22Rv1 (cell line): ENCODE measurements at regions not wholly inside any gene's neighbourhood (a gene's known extent, or its start where the extent isn't known, plus 50 kb on each side); places are given as distances from the start of the nearest gene placed in this dataset.

Experiments used
- H3K27ac ChIP-seq: fragments of 450-650 bp; 2 replicates; pipeline ENCODE4 v1.5.1; 2017
- ZFX ChIP-seq: fragments of 450-650 bp; IDR thresholded peaks from 2 replicates; pipeline ENCODE4 v1.6.1; 2017; ENCODE audit warnings: antibody characterized with exemption, borderline replicate concordance
- TF ChIP-seq, protein P1 (sequence below): fragments of 450-650 bp; IDR thresholded peaks from 2 replicates; pipeline ENCODE4 v1.5.1; 2017; ENCODE audit warnings: mild to moderate bottlenecking

GRCh38 chr2:117064021-117064420 lies 750.5 kb upstream of the DDX18 start:
- no peak overlapping the region for H3K27ac ChIP-seq
- TF ChIP-seq, protein P1, sequence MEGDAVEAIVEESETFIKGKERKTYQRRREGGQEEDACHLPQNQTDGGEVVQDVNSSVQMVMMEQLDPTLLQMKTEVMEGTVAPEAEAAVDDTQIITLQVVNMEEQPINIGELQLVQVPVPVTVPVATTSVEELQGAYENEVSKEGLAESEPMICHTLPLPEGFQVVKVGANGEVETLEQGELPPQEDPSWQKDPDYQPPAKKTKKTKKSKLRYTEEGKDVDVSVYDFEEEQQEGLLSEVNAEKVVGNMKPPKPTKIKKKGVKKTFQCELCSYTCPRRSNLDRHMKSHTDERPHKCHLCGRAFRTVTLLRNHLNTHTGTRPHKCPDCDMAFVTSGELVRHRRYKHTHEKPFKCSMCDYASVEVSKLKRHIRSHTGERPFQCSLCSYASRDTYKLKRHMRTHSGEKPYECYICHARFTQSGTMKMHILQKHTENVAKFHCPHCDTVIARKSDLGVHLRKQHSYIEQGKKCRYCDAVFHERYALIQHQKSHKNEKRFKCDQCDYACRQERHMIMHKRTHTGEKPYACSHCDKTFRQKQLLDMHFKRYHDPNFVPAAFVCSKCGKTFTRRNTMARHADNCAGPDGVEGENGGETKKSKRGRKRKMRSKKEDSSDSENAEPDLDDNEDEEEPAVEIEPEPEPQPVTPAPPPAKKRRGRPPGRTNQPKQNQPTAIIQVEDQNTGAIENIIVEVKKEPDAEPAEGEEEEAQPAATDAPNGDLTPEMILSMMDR, result no peak
- no peak for TF ChIP-seq ZFX

GRCh38 chr2:117065912-117066311 lies 748.6 kb upstream of the DDX18 start:
- no peak overlapping the region for H3K27ac ChIP-seq
- TF ChIP-seq ZFX, result no peak
- TF ChIP-seq, protein P1, result no peak

- H3K27ac ChIP-seq, result no peak overlapping the region
- TF ChIP-seq ZFX, result no peak
- TF ChIP-seq, protein P1, result no peak
Observed at GRCh38 chr2:117067900-117068299, 746.6 kb upstream of the DDX18 start.

DNA sequence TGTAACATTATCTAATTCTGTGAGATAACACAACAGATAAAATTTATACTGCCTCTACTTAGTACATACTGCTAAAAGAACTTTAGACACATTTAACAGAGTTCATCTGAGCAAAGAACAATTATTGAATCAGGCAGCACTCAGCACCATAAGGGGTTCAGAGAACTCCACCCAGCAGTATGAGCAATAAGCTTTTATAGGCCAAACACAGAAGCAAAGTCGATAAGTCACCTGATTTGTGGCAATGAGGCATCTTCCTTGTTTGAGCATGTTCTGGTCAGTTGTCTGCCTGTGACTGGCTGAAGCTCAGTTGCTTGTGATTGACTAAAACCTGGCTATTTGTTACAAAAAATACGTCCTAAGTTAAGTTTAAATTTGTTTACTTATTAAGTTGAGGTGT lies 746.1 kb upstream of the DDX18 start:
- TF ChIP-seq, protein P1, result no peak
- TF ChIP-seq ZFX, result no peak
- no peak overlapping the region for H3K27ac ChIP-seq

- TF ChIP-seq, protein P1, result no peak
- no peak for TF ChIP-seq ZFX
Observed at GRCh38 chr2:117071556-117072102, 742.9 kb upstream of the DDX18 start.

GRCh38 chr2:117074756-117075155 lies 739.7 kb upstream of the DDX18 start:
- H3K27ac ChIP-seq, result no peak overlapping the region
- TF ChIP-seq ZFX, result no peak
- TF ChIP-seq, protein P1, result no peak

More at GRCh38 chr2:117071556-117072102, 742.9 kb upstream of the DDX18 start:
- H3K27ac ChIP-seq, result no peak overlapping the region

DNA sequence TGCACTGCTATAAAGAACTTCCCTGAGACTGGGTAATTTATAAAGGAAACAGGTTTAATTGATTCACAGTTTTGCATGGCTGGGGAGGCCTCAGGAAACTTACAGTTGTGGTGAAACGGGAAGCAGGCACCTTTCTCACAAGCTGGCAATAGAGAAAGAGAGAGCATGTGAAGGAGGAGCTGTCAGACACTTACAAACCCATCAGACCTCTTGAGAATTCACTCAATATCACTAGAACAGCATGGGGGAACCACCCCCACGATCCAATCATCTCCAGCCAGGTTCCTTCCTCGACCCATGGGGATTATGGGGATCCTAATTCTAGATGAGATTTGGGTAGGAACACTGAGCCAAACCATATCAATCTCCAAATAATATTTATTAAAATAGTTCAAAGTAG lies 729.2 kb upstream of the DDX18 start:
- no peak for TF ChIP-seq ZFX
- TF ChIP-seq, protein P1, result no peak
- H3K27ac ChIP-seq, result no peak overlapping the region
